ENCODE measurements at regions not wholly inside any gene's neighbourhood (a gene's known extent, or its start where the extent isn't known, plus 50 kb on each side); places are given as distances from the start of the nearest gene placed in this dataset.

- Histone ChIP-seq H3K9ac (ENCODE audit: low read length) (no peak overlapping the region), H4K20me1 (ENCODE audit: insufficient read depth, low read length) (no peaks in the 10 kb centered on the region), H3K27me3 (ENCODE audit: insufficient read depth, low read length) (peaks cover 23% of the 10 kb centered on the region), H3K9me3 (ENCODE audit: insufficient read depth, low read depth, low read length) (no peaks in the 10 kb centered on the region), H3K4me2 (ENCODE audit: low read length) (no peak overlapping the region), H3K4me3 (ENCODE audit: insufficient read depth, low read depth, low read length) (no peak overlapping the region), H3K79me2 (ENCODE audit: insufficient read depth, low read length) (no peaks in the 10 kb centered on the region), H3K4me1 (ENCODE audit: insufficient read depth, low read length) (no peaks in the 10 kb centered on the region), H2AFZ (ENCODE audit: low read depth, low read length) (no peak overlapping the region), H3K27ac (ENCODE audit: low read depth, low read length) (no peak overlapping the region), H3K36me3 (ENCODE audit: insufficient read depth, low read length) (no peaks in the 10 kb centered on the region)
- Mint-ChIP-seq H3K4me1 (ENCODE audit: low read depth, unreplicated experiment) (peaks cover 8% of the 10 kb centered on the region), H3K27ac (ENCODE audit: unreplicated experiment) (no peak overlapping the region), H3K9me3 (ENCODE audit: unreplicated experiment) (peaks cover 5% of the 10 kb centered on the region), H3K4me3 (ENCODE audit: unreplicated experiment) (no peak overlapping the region), H3K36me3 (ENCODE audit: low read depth, unreplicated experiment) (peaks cover 2% of the 10 kb centered on the region), H3K27me3 (ENCODE audit: low read depth, unreplicated experiment) (peaks cover 55% of the 10 kb centered on the region)
- TF ChIP-seq EZH2 (IDR thresholded peaks at IDR 0.05; ENCODE audit: insufficient read depth, low read length), result no peak
- TF ChIP-seq CTCF (IDR thresholded peaks at IDR 0.05; ENCODE audit: insufficient read depth, low read depth, low read length), result no peak
- DNase-seq (ENCODE audit: low read depth) (no peak), FAIRE-seq (no peak)
Observed at GRCh38 chr16:86431540-86431939, 78.8 kb upstream of the FOXF1 start.

- H3K36me3 ChIP-seq (ENCODE audit: insufficient read depth, low read length), result no peaks in the 10 kb centered on the region
- H3K9ac ChIP-seq (ENCODE audit: low read length), result no peak overlapping the region
- Mint-ChIP-seq H3K4me1 (ENCODE audit: low read depth, unreplicated experiment) (peaks cover 8% of the 10 kb centered on the region), H3K27me3 (ENCODE audit: low read depth, unreplicated experiment) (peaks cover 60% of the 10 kb centered on the region), H3K9me3 (ENCODE audit: unreplicated experiment) (peaks cover 9% of the 10 kb centered on the region), H3K27ac (ENCODE audit: unreplicated experiment) (no peak overlapping the region), H3K36me3 (ENCODE audit: low read depth, unreplicated experiment) (peaks cover 2% of the 10 kb centered on the region), H3K4me3 (ENCODE audit: unreplicated experiment) (no peak overlapping the region)
- H3K9me3 ChIP-seq (ENCODE audit: insufficient read depth, low read depth, low read length), result no peaks in the 10 kb centered on the region
- H3K79me2 ChIP-seq (ENCODE audit: insufficient read depth, low read length), result no peaks in the 10 kb centered on the region
- no peak overlapping the region for H3K4me2 ChIP-seq (ENCODE audit: low read length)
- DNase-seq (ENCODE audit: low read depth), result no peak
- TF ChIP-seq EZH2 (IDR thresholded peaks at IDR 0.05; ENCODE audit: insufficient read depth, low read length), result no peak
- TF ChIP-seq CTCF (IDR thresholded peaks at IDR 0.05; ENCODE audit: insufficient read depth, low read depth, low read length), result no peak
- no peak overlapping the region for H2AFZ ChIP-seq (ENCODE audit: low read depth, low read length)
- H3K4me1 ChIP-seq (ENCODE audit: insufficient read depth, low read length), result no peaks in the 10 kb centered on the region
- no peak for FAIRE-seq
- peaks cover 23% of the 10 kb centered on the region for H3K27me3 ChIP-seq (ENCODE audit: insufficient read depth, low read length)
- no peak overlapping the region for H3K4me3 ChIP-seq (ENCODE audit: insufficient read depth, low read depth, low read length)
- no peak overlapping the region for H3K27ac ChIP-seq (ENCODE audit: low read depth, low read length)
- no peaks in the 10 kb centered on the region for H4K20me1 ChIP-seq (ENCODE audit: insufficient read depth, low read length)
Observed at GRCh38 chr16:86432048-86432447, 78.3 kb upstream of the FOXF1 start.

- H3K4me3 Mint-ChIP-seq (ENCODE audit: unreplicated experiment), result no peak overlapping the region
- no peaks in the 10 kb centered on the region for H3K79me2 ChIP-seq (ENCODE audit: insufficient read depth, low read length)
- H3K27me3 ChIP-seq (ENCODE audit: insufficient read depth, low read length), result peaks cover 23% of the 10 kb centered on the region
- no peaks in the 10 kb centered on the region for H3K9me3 ChIP-seq (ENCODE audit: insufficient read depth, low read depth, low read length)
- no peaks in the 10 kb centered on the region for H3K4me1 ChIP-seq (ENCODE audit: insufficient read depth, low read length)
- no peak overlapping the region for H3K4me2 ChIP-seq (ENCODE audit: low read length)
- TF ChIP-seq EZH2 (IDR thresholded peaks at IDR 0.05; ENCODE audit: insufficient read depth, low read length) (no peak), CTCF (IDR thresholded peaks at IDR 0.05; ENCODE audit: insufficient read depth, low read depth, low read length) (no peak)
- H3K4me3 ChIP-seq (ENCODE audit: insufficient read depth, low read depth, low read length), result no peak overlapping the region
- DNase-seq (ENCODE audit: low read depth) (no peak), FAIRE-seq (no peak)
- H3K27me3 Mint-ChIP-seq (ENCODE audit: low read depth, unreplicated experiment), result peaks cover 66% of the 10 kb centered on the region
- no peak overlapping the region for H3K27ac Mint-ChIP-seq (ENCODE audit: unreplicated experiment)
- peaks cover 2% of the 10 kb centered on the region for H3K36me3 Mint-ChIP-seq (ENCODE audit: low read depth, unreplicated experiment)
- no peak overlapping the region for H3K9ac ChIP-seq (ENCODE audit: low read length)
- no peak overlapping the region for H2AFZ ChIP-seq (ENCODE audit: low read depth, low read length)
- peaks cover 9% of the 10 kb centered on the region for H3K9me3 Mint-ChIP-seq (ENCODE audit: unreplicated experiment)
- peaks cover 5% of the 10 kb centered on the region for H3K4me1 Mint-ChIP-seq (ENCODE audit: low read depth, unreplicated experiment)
- H3K27ac ChIP-seq (ENCODE audit: low read depth, low read length), result no peak overlapping the region
- no peaks in the 10 kb centered on the region for H4K20me1 ChIP-seq (ENCODE audit: insufficient read depth, low read length)
- no peaks in the 10 kb centered on the region for H3K36me3 ChIP-seq (ENCODE audit: insufficient read depth, low read length)
Observed at GRCh38 chr16:86432691-86433090, 77.6 kb upstream of the FOXF1 start.

Measured in astrocyte (in vitro differentiated cells and primary cell).